ENCODE measurements at regions not wholly inside any gene's neighbourhood (a gene's known extent, or its start where the extent isn't known, plus 50 kb on each side); places are given as distances from the start of the nearest gene placed in this dataset.

DNA sequence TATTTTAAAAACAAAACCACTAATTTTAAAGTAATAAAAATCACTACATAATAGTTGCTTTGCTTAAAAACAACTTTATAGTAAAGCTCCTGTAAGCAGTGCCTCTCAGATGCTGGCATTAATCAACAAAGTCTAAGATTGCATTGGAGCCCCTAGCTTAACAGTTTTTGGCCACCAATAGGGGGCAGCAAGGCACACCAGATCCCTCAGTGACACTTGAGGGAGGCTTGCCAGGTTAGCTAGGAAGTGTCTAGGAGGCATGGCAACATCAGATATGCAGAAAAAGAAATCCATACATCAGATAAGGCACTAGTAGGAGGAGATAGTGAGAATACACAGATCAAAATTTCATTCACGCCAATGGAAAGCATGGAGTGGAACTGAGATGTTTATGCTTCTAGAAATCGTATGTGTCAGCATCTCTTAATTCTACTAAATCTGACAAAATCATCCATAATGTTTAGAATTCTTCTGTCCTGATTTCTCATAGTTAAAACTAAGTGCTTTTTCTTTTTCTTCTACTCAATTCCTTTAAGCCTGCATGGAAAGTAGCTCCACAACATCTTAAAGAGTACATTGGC lies 73.6 kb upstream of the PAM start:
- TF ChIP-seq, protein P1, sequence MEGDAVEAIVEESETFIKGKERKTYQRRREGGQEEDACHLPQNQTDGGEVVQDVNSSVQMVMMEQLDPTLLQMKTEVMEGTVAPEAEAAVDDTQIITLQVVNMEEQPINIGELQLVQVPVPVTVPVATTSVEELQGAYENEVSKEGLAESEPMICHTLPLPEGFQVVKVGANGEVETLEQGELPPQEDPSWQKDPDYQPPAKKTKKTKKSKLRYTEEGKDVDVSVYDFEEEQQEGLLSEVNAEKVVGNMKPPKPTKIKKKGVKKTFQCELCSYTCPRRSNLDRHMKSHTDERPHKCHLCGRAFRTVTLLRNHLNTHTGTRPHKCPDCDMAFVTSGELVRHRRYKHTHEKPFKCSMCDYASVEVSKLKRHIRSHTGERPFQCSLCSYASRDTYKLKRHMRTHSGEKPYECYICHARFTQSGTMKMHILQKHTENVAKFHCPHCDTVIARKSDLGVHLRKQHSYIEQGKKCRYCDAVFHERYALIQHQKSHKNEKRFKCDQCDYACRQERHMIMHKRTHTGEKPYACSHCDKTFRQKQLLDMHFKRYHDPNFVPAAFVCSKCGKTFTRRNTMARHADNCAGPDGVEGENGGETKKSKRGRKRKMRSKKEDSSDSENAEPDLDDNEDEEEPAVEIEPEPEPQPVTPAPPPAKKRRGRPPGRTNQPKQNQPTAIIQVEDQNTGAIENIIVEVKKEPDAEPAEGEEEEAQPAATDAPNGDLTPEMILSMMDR (conservative IDR thresholded peaks at IDR 0.05; ENCODE audit: low read depth in 2 of 2), result peak; percentile 97 to 98
- no peak for TF ChIP-seq EZH2 (IDR thresholded peaks at IDR 0.05; ENCODE audit: low read depth, unreplicated experiment)
- no peak for TF ChIP-seq POLR2AphosphoS5 (IDR thresholded peaks at IDR 0.05; ENCODE audit: low read depth)
- TF ChIP-seq CREB1 (CRISPR knock-in tag; IDR thresholded peaks at IDR 0.05; ENCODE audit: low read depth), result no peak
- no peak for TF ChIP-seq REST (IDR thresholded peaks at IDR 0.05; ENCODE audit: unreplicated experiment)
- TF ChIP-seq, protein P2, sequence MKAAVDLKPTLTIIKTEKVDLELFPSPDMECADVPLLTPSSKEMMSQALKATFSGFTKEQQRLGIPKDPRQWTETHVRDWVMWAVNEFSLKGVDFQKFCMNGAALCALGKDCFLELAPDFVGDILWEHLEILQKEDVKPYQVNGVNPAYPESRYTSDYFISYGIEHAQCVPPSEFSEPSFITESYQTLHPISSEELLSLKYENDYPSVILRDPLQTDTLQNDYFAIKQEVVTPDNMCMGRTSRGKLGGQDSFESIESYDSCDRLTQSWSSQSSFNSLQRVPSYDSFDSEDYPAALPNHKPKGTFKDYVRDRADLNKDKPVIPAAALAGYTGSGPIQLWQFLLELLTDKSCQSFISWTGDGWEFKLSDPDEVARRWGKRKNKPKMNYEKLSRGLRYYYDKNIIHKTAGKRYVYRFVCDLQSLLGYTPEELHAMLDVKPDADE (IDR thresholded peaks at IDR 0.05), result no peak
- no peak for TF ChIP-seq EZH2phosphoT487 (IDR thresholded peaks at IDR 0.05; ENCODE audit: unreplicated experiment)
- TF ChIP-seq JUNB (IDR thresholded peaks at IDR 0.05; ENCODE audit: unreplicated experiment), result no peak
- TF ChIP-seq STAT1 (IDR thresholded peaks at IDR 0.05; ENCODE audit: unreplicated experiment), result no peak
